ENCODE measurements at regions not wholly inside any gene's neighbourhood (a gene's known extent, or its start where the extent isn't known, plus 50 kb on each side); places are given as distances from the start of the nearest gene placed in this dataset.

- no peak for DNase-seq (ENCODE audit: extremely low spot score, insufficient read length, low read depth)
- no peak for FAIRE-seq
Measured at GRCh38 chr4:180789929-180790328, 1453.3 kb upstream of the TENM3 start.

GRCh38 chr4:180790471-180790870 is 1452.7 kb upstream of the TENM3 start:
- no peak for DNase-seq (ENCODE audit: extremely low spot score, insufficient read length, low read depth)
- no peak for FAIRE-seq

- no peak for DNase-seq (ENCODE audit: extremely low spot score, insufficient read length, low read depth)
- no peak for FAIRE-seq
Measured at GRCh38 chr4:180792541-180792940, 1450.7 kb upstream of the TENM3 start.

GRCh38 chr4:180794333-180794732 is 1448.9 kb upstream of the TENM3 start:
- DNase-seq (ENCODE audit: extremely low spot score, insufficient read length, low read depth) (no peak), FAIRE-seq (no peak)

- no peak for DNase-seq (ENCODE audit: extremely low spot score, insufficient read length, low read depth)
- FAIRE-seq, result no peak
Measured at GRCh38 chr4:180798036-180798577, 1445.1 kb upstream of the TENM3 start.

GRCh38 chr4:180799798-180800197 is 1443.4 kb upstream of the TENM3 start:
- DNase-seq (ENCODE audit: extremely low spot score, insufficient read length, low read depth) (no peak), FAIRE-seq (no peak)

- no peak for DNase-seq (ENCODE audit: extremely low spot score, insufficient read length, low read depth)
- FAIRE-seq, result no peak
Measured at GRCh38 chr4:180805101-180805500, 1438.1 kb upstream of the TENM3 start.

- DNase-seq (ENCODE audit: extremely low spot score, insufficient read length, low read depth) (no peak), FAIRE-seq (no peak)
Measured at GRCh38 chr4:180808862-180809261, 1434.3 kb upstream of the TENM3 start.

GRCh38 chr4:180809439-180809838 is 1433.8 kb upstream of the TENM3 start:
- FAIRE-seq (no peak), DNase-seq (ENCODE audit: extremely low spot score, insufficient read length, low read depth) (no peak)

- no peak for DNase-seq (ENCODE audit: extremely low spot score, insufficient read length, low read depth)
- FAIRE-seq, result no peak
Measured at GRCh38 chr4:180810581-180810980, 1432.6 kb upstream of the TENM3 start.

- DNase-seq (ENCODE audit: extremely low spot score, insufficient read length, low read depth) (no peak), FAIRE-seq (no peak)
Measured at GRCh38 chr4:180811556-180811955, 1431.6 kb upstream of the TENM3 start.

- FAIRE-seq (no peak), DNase-seq (ENCODE audit: extremely low spot score, insufficient read length, low read depth) (no peak)
Measured at GRCh38 chr4:180812783-180813182, 1430.4 kb upstream of the TENM3 start.

GRCh38 chr4:180814875-180815417 is 1428.3 kb upstream of the TENM3 start:
- FAIRE-seq (no peak), DNase-seq (ENCODE audit: extremely low spot score, insufficient read length, low read depth) (no peak)

- FAIRE-seq (no peak), DNase-seq (ENCODE audit: extremely low spot score, insufficient read length, low read depth) (no peak)
Measured at GRCh38 chr4:180817529-180817928, 1425.7 kb upstream of the TENM3 start.

GRCh38 chr4:180823108-180823507 is 1420.1 kb upstream of the TENM3 start:
- FAIRE-seq (no peak), DNase-seq (ENCODE audit: extremely low spot score, insufficient read length, low read depth) (no peak)

- FAIRE-seq, result no peak
- DNase-seq (ENCODE audit: extremely low spot score, insufficient read length, low read depth), result no peak
Measured at GRCh38 chr4:180827232-180828009, 1415.8 kb upstream of the TENM3 start.

GRCh38 chr4:180828455-180829018 is 1414.7 kb upstream of the TENM3 start:
- FAIRE-seq, result no peak
- no peak for DNase-seq (ENCODE audit: extremely low spot score, insufficient read length, low read depth)

GRCh38 chr4:180832073-180832472 is 1411.1 kb upstream of the TENM3 start:
- no peak for FAIRE-seq
- DNase-seq (ENCODE audit: extremely low spot score, insufficient read length, low read depth), result no peak

- DNase-seq (ENCODE audit: extremely low spot score, insufficient read length, low read depth) (no peak), FAIRE-seq (no peak)
Measured at GRCh38 chr4:180840142-180840541, 1403.1 kb upstream of the TENM3 start.

GRCh38 chr4:180850318-180850940 is 1392.8 kb upstream of the TENM3 start:
- FAIRE-seq, result no peak
- DNase-seq (ENCODE audit: extremely low spot score, insufficient read length, low read depth), result no peak

GRCh38 chr4:180852738-180853137 is 1390.5 kb upstream of the TENM3 start:
- DNase-seq (ENCODE audit: extremely low spot score, insufficient read length, low read depth) (no peak), FAIRE-seq (no peak)
